ENCODE measurements at regions not wholly inside any gene's neighbourhood (a gene's known extent, or its start where the extent isn't known, plus 50 kb on each side); places are given as distances from the start of the nearest gene placed in this dataset.

GRCh38 chr22:46075764-46076531, 74.4 kb upstream of the PPARA start:
- no peak overlapping the region for H3K4me3 Mint-ChIP-seq
- peaks cover 29% of the 10 kb centered on the region for H3K4me1 Mint-ChIP-seq (ENCODE audit: low read depth)
- no peaks in the 10 kb centered on the region for H3K9me3 Mint-ChIP-seq (ENCODE audit: insufficient read depth)
- H3K27ac Mint-ChIP-seq: no peak overlapping the region
- CTCF ChIA-PET: interaction anchor here (0.6 to 3.0 kb wide), 4 partner anchors 39 to 70 kb away, joined by 3 to 16 read pairs (median 3); no protein-coding TSS in a partner anchor
- POLR2A ChIA-PET: no interaction called here
- peaks cover 1% of the 10 kb centered on the region for H3K36me3 Mint-ChIP-seq (ENCODE audit: low read depth)
- peaks cover 3% of the 10 kb centered on the region for H3K27me3 Mint-ChIP-seq (ENCODE audit: low read depth)
- DNase-seq (no peak), ATAC-seq (no peak)

- DNase-seq (no peak), ATAC-seq (no peak)
- no peak overlapping the region for H3K27ac Mint-ChIP-seq
- peaks cover 3% of the 10 kb centered on the region for H3K27me3 Mint-ChIP-seq (ENCODE audit: low read depth)
- H3K4me1 Mint-ChIP-seq (ENCODE audit: low read depth): peaks cover 29% of the 10 kb centered on the region
- no peak overlapping the region for H3K4me3 Mint-ChIP-seq
- POLR2A ChIA-PET: no interaction called here
- H3K36me3 Mint-ChIP-seq (ENCODE audit: low read depth): peaks cover 1% of the 10 kb centered on the region
- CTCF ChIA-PET: interaction anchor here (1.0 to 3.0 kb wide), 3 partner anchors 40 to 71 kb away, joined by 3 to 16 read pairs (median 3); no protein-coding TSS in a partner anchor
- H3K9me3 Mint-ChIP-seq (ENCODE audit: insufficient read depth): no peaks in the 10 kb centered on the region
These were observed 73.5 kb upstream of the PPARA start for GRCh38 chr22:46076651-46077339.

- ChIA-PET CTCF (interaction anchor here (3.0 kb wide), 1 partner anchor 72 kb away, joined by 16 read pairs; no protein-coding TSS in a partner anchor), POLR2A (interaction anchor here (0.6 kb wide), 1 partner anchor 229 kb away, joined by 3 read pairs; no protein-coding TSS in a partner anchor)
- peaks cover under 1% of the 10 kb centered on the region for H3K27me3 Mint-ChIP-seq (ENCODE audit: low read depth)
- H3K36me3 Mint-ChIP-seq (ENCODE audit: low read depth): peaks cover 1% of the 10 kb centered on the region
- peaks cover 26% of the 10 kb centered on the region for H3K4me1 Mint-ChIP-seq (ENCODE audit: low read depth)
- H3K4me3 Mint-ChIP-seq: no peak overlapping the region
- DNase-seq (no peak), ATAC-seq (no peak)
- no peak overlapping the region for H3K27ac Mint-ChIP-seq
- no peaks in the 10 kb centered on the region for H3K9me3 Mint-ChIP-seq (ENCODE audit: insufficient read depth)
These were observed 72.6 kb upstream of the PPARA start for GRCh38 chr22:46077669-46078099.

- ChIA-PET CTCF (no interaction called here), POLR2A (no interaction called here)
- H3K36me3 Mint-ChIP-seq (ENCODE audit: low read depth): peaks cover 1% of the 10 kb centered on the region
- no peak overlapping the region for H3K4me3 Mint-ChIP-seq
- no peaks in the 10 kb centered on the region for H3K9me3 Mint-ChIP-seq (ENCODE audit: insufficient read depth)
- no peak overlapping the region for H3K27ac Mint-ChIP-seq
- ATAC-seq (no peak), DNase-seq (no peak)
- no peaks in the 10 kb centered on the region for H3K27me3 Mint-ChIP-seq (ENCODE audit: low read depth)
- H3K4me1 Mint-ChIP-seq (ENCODE audit: low read depth): peaks cover 21% of the 10 kb centered on the region
These were observed 71.9 kb upstream of the PPARA start for GRCh38 chr22:46078241-46079092.

- ATAC-seq (no peak), DNase-seq (no peak)
- ChIA-PET POLR2A (no interaction called here), CTCF (no interaction called here)
- H3K27me3 Mint-ChIP-seq (ENCODE audit: low read depth): no peaks in the 10 kb centered on the region
- H3K4me3 Mint-ChIP-seq: no peak overlapping the region
- H3K36me3 Mint-ChIP-seq (ENCODE audit: low read depth): peaks cover 1% of the 10 kb centered on the region
- H3K27ac Mint-ChIP-seq: no peak overlapping the region
- H3K9me3 Mint-ChIP-seq (ENCODE audit: insufficient read depth): no peaks in the 10 kb centered on the region
- peaks cover 15% of the 10 kb centered on the region for H3K4me1 Mint-ChIP-seq (ENCODE audit: low read depth)
These were observed 71.0 kb upstream of the PPARA start for GRCh38 chr22:46079093-46079860.

- ChIA-PET POLR2A (no interaction called here), CTCF (no interaction called here)
- H3K9me3 Mint-ChIP-seq (ENCODE audit: insufficient read depth): no peaks in the 10 kb centered on the region
- no peak for DNase-seq
- H3K27ac Mint-ChIP-seq: no peak overlapping the region
- H3K4me1 Mint-ChIP-seq (ENCODE audit: low read depth): peaks cover 6% of the 10 kb centered on the region
- no peak for ATAC-seq
- H3K27me3 Mint-ChIP-seq (ENCODE audit: low read depth): no peaks in the 10 kb centered on the region
- H3K4me3 Mint-ChIP-seq: no peak overlapping the region
- H3K36me3 Mint-ChIP-seq (ENCODE audit: low read depth): peaks cover 1% of the 10 kb centered on the region
These were observed 70.2 kb upstream of the PPARA start for GRCh38 chr22:46079861-46080821.

- H3K4me3 Mint-ChIP-seq: no peak overlapping the region
- CTCF ChIA-PET: interaction anchor here (1.3 kb wide), 1 partner anchor 75 kb away, joined by 4 read pairs; no protein-coding TSS in a partner anchor
- no peak for DNase-seq
These were observed 69.1 kb upstream of the PPARA start for GRCh38 chr22:46081036-46081830.

GRCh38 chr22:46081831-46082210, 68.5 kb upstream of the PPARA start:
- ChIA-PET POLR2A (no interaction called here), CTCF (interaction anchor here (1.3 kb wide), 1 partner anchor 75 kb away, joined by 4 read pairs; no protein-coding TSS in a partner anchor)
- no peaks in the 10 kb centered on the region for H3K9me3 Mint-ChIP-seq (ENCODE audit: insufficient read depth)
- H3K4me1 Mint-ChIP-seq (ENCODE audit: low read depth): no peaks in the 10 kb centered on the region
- no peak overlapping the region for H3K27ac Mint-ChIP-seq
- no peak overlapping the region for H3K4me3 Mint-ChIP-seq
- H3K36me3 Mint-ChIP-seq (ENCODE audit: low read depth): no peaks in the 10 kb centered on the region
- no peaks in the 10 kb centered on the region for H3K27me3 Mint-ChIP-seq (ENCODE audit: low read depth)
- DNase-seq (no peak), ATAC-seq (no peak)

More at GRCh38 chr22:46081036-46081830, 69.1 kb upstream of the PPARA start:
- no peaks in the 10 kb centered on the region for H3K27me3 Mint-ChIP-seq (ENCODE audit: low read depth)
- no peak overlapping the region for H3K27ac Mint-ChIP-seq
- POLR2A ChIA-PET: no interaction called here
- H3K4me1 Mint-ChIP-seq (ENCODE audit: low read depth): no peaks in the 10 kb centered on the region
- no peaks in the 10 kb centered on the region for H3K9me3 Mint-ChIP-seq (ENCODE audit: insufficient read depth)
- no peaks in the 10 kb centered on the region for H3K36me3 Mint-ChIP-seq (ENCODE audit: low read depth)
- ATAC-seq: no peak

- Mint-ChIP-seq H3K4me3 (no peak overlapping the region), H3K27me3 (ENCODE audit: low read depth) (no peaks in the 10 kb centered on the region), H3K9me3 (ENCODE audit: insufficient read depth) (no peaks in the 10 kb centered on the region), H3K4me1 (ENCODE audit: low read depth) (no peaks in the 10 kb centered on the region), H3K36me3 (ENCODE audit: low read depth) (no peaks in the 10 kb centered on the region), H3K27ac (no peak overlapping the region)
- DNase-seq: no peak
- CTCF ChIA-PET: interaction anchor here (1.3 kb wide), 1 partner anchor 76 kb away, joined by 4 read pairs; no protein-coding TSS in a partner anchor
- ATAC-seq: no peak
- POLR2A ChIA-PET: no interaction called here
These were observed 67.7 kb upstream of the PPARA start for GRCh38 chr22:46082633-46083032.
